ENCODE measurements at regions not wholly inside any gene's neighbourhood (a gene's known extent, or its start where the extent isn't known, plus 50 kb on each side); places are given as distances from the start of the nearest gene placed in this dataset.

DNA sequence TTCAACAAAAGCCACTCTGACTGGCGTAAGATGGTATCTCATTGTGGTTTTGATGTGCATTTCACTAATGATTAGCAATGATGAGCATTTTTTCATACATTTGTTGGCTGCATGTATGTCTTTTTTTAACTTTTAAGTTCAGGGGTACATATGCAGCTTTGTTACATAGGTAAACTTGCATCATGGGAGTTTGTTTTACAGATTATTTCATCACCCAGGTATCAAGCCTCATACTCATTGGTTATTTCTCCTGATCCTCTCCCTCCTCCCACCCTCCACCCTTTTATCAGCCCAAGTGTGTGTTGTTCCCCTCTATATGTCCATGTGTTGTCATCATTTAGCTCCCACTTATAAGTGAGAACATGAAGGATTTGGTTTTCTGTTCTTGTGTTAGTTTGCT is 154.1 kb upstream of the POGK start:
- TF ChIP-seq, protein P1, sequence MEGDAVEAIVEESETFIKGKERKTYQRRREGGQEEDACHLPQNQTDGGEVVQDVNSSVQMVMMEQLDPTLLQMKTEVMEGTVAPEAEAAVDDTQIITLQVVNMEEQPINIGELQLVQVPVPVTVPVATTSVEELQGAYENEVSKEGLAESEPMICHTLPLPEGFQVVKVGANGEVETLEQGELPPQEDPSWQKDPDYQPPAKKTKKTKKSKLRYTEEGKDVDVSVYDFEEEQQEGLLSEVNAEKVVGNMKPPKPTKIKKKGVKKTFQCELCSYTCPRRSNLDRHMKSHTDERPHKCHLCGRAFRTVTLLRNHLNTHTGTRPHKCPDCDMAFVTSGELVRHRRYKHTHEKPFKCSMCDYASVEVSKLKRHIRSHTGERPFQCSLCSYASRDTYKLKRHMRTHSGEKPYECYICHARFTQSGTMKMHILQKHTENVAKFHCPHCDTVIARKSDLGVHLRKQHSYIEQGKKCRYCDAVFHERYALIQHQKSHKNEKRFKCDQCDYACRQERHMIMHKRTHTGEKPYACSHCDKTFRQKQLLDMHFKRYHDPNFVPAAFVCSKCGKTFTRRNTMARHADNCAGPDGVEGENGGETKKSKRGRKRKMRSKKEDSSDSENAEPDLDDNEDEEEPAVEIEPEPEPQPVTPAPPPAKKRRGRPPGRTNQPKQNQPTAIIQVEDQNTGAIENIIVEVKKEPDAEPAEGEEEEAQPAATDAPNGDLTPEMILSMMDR (IDR thresholded peaks at IDR 0.05 in 4 of 5, conservative IDR thresholded peaks at IDR 0.05 in 1 of 5) = no peak
- TF ChIP-seq POLR2A (IDR thresholded peaks at IDR 0.05) = no peak

Measured in gastrocnemius medialis (tissue), 4 donors.